PC-3 (cell line): ENCODE measurements at regions not wholly inside any gene's neighbourhood (a gene's known extent, or its start where the extent isn't known, plus 50 kb on each side); places are given as distances from the start of the nearest gene placed in this dataset.

Experiments used
- ATAC-seq: fragments of 200-7000 bp; cut with Tn5 transposase; 2 replicates; pipeline ENCODE4 v1.9.1; 2020; ENCODE audit warnings: mild to moderate bottlenecking, moderate library complexity
- BruUV-seq: library from RNA; stranded (reverse); fragments of 400-500 nt; replicated peaks from 2 replicates; lab custom pipeline; 2021; lab: Mats Ljungman, UMichigan
- CTCF ChIA-PET: fragments of 300-600 bp; sonication (Branson Sonifier 250); formaldehyde crosslinking; loops from one replicate; lab custom pipeline; 2022; ENCODE audit warnings: antibody characterized with exemption; lab: Charles Lee
- POLR2A ChIA-PET: fragments of 300-600 bp; sonication (Branson Sonifier 250); formaldehyde crosslinking; loops from one replicate; lab custom pipeline; 2022; ENCODE audit warnings: antibody characterized with exemption; ENCODE audit not compliant: unreplicated experiment; lab: Charles Lee
- DNase-seq: peaks from one replicate; pipeline ENCODE4 v3.0.0-alpha.2; 2015
- H2AFZ ChIP-seq: fragments of 300-600 bp; sonication (generic); 2 replicates; pipeline ENCODE4 v1.6.0; 2016; ENCODE audit warnings: antibody characterized with exemption, low read length
- H3F3A ChIP-seq: fragments of 300-600 bp; sonication (generic); one replicate; pipeline ENCODE4 v1.6.0; 2017; ENCODE audit warnings: antibody characterized with exemption, low read length, control low read depth, mild to moderate bottlenecking; ENCODE audit not compliant: unreplicated experiment
- H3K27ac ChIP-seq: fragments of 300-600 bp; sonication (generic); 2 replicates; pipeline ENCODE4 v1.5.1; 2016; ENCODE audit warnings: mild to moderate bottlenecking, low read length
- H3K27me3 ChIP-seq: fragments of 300-600 bp; sonication (generic); 2 replicates; pipeline ENCODE4 v1.6.1; 2016; ENCODE audit warnings: low read length, mixed read lengths
- H3K36me3 ChIP-seq: fragments of 300-600 bp; sonication (generic); 2 replicates; pipeline ENCODE4 v1.6.1; 2016; ENCODE audit warnings: low read depth, mixed run types, low read length, mixed read lengths
- H3K4me1 ChIP-seq: fragments of 300-600 bp; sonication (generic); 2 replicates; pipeline ENCODE4 v1.5.1; 2016; ENCODE audit warnings: low read length; ENCODE audit not compliant: insufficient read depth
- H3K4me2 ChIP-seq: fragments of 300-600 bp; sonication (generic); 2 replicates; pipeline ENCODE4 v1.6.0; 2016; ENCODE audit warnings: low read length
- H3K4me3 ChIP-seq: fragments of 300-600 bp; sonication (generic); 2 replicates; pipeline ENCODE4 v1.5.1; 2016; ENCODE audit warnings: mild to moderate bottlenecking, low read length, mixed read lengths
- H3K79me2 ChIP-seq: fragments of 300-600 bp; sonication (generic); 2 replicates; pipeline ENCODE4 v1.6.1; 2017; ENCODE audit warnings: low read length, mixed read lengths
- H3K9ac ChIP-seq: fragments of 300-600 bp; sonication (generic); 2 replicates; pipeline ENCODE4 v1.6.0; 2016; ENCODE audit warnings: mild to moderate bottlenecking, low read length
- H3K9me2 ChIP-seq: fragments of 300-600 bp; sonication (generic); replicated peaks from 2 replicates; pipeline ENCODE4 v1.6.1; 2016; ENCODE audit warnings: mixed run types, low read length, mixed read lengths
- H3K9me3 ChIP-seq: fragments of 300-600 bp; sonication (generic); 2 replicates; pipeline ENCODE4 v1.6.1; 2016; ENCODE audit warnings: low read length, mixed read lengths
- H4K20me1 ChIP-seq: fragments of 300-600 bp; sonication (generic); 2 replicates; pipeline ENCODE4 v1.6.1; 2016; ENCODE audit warnings: low read length, mixed read lengths
- EZH2 ChIP-seq: fragments of 300-600 bp; sonication (generic); IDR thresholded peaks from one replicate; pipeline ENCODE4 v1.6.1; 2017; ENCODE audit warnings: antibody characterized with exemption, mild to moderate bottlenecking, low read length; ENCODE audit not compliant: unreplicated experiment
- EZH2phosphoT487 ChIP-seq: fragments of 300-600 bp; sonication (generic); IDR thresholded peaks from 2 replicates; pipeline ENCODE4 v1.6.1; 2018; ENCODE audit warnings: mild to moderate bottlenecking, antibody characterized with exemption, low read length, borderline replicate concordance
- intact Hi-C: fragments of 100-400 bp; cut with micrococcal nuclease; formaldehyde crosslinking; loops from 2 replicates; pipeline ENCODE4 v1.9.0; 2023
- TF ChIP-seq, protein P1 (sequence below): fragments of 300-600 bp; sonication (generic); conservative IDR thresholded peaks from 2 replicates; pipeline ENCODE4 v1.5.1; 2017; ENCODE audit warnings: antibody characterized with exemption, low read depth, mild to moderate bottlenecking, low read length

GRCh38 chr2:18304849-18305248 lies 255.6 kb downstream of the RDH14 start:
- Histone ChIP-seq H3K4me2 (no peak overlapping the region), H3K9ac (no peak overlapping the region), H3K79me2 (no peaks in the 10 kb centered on the region), H3K27ac (no peak overlapping the region), H3K9me2 (no peaks in the 10 kb centered on the region), H3K4me3 (no peak overlapping the region), H3K36me3 (no peaks in the 10 kb centered on the region), H2AFZ (no peak overlapping the region), H3F3A (no peaks in the 10 kb centered on the region), H3K4me1 (peaks cover 7% of the 10 kb centered on the region), H4K20me1 (no peaks in the 10 kb centered on the region), H3K9me3 (no peaks in the 10 kb centered on the region), H3K27me3 (0 out of 2 replicates have a peak, but pooled peaks cover 3% of the 10 kb centered on the region)
- no TSS peak for BruUV-seq
- ChIA-PET CTCF (no interaction called here), POLR2A (no interaction called here)
- intact Hi-C loops = no loop called here
- no peak for DNase-seq
- TF ChIP-seq EZH2 = no peak
- TF ChIP-seq, protein P1, sequence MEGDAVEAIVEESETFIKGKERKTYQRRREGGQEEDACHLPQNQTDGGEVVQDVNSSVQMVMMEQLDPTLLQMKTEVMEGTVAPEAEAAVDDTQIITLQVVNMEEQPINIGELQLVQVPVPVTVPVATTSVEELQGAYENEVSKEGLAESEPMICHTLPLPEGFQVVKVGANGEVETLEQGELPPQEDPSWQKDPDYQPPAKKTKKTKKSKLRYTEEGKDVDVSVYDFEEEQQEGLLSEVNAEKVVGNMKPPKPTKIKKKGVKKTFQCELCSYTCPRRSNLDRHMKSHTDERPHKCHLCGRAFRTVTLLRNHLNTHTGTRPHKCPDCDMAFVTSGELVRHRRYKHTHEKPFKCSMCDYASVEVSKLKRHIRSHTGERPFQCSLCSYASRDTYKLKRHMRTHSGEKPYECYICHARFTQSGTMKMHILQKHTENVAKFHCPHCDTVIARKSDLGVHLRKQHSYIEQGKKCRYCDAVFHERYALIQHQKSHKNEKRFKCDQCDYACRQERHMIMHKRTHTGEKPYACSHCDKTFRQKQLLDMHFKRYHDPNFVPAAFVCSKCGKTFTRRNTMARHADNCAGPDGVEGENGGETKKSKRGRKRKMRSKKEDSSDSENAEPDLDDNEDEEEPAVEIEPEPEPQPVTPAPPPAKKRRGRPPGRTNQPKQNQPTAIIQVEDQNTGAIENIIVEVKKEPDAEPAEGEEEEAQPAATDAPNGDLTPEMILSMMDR = no peak
- no peak for TF ChIP-seq EZH2phosphoT487
- ATAC-seq = no peak

DNA sequence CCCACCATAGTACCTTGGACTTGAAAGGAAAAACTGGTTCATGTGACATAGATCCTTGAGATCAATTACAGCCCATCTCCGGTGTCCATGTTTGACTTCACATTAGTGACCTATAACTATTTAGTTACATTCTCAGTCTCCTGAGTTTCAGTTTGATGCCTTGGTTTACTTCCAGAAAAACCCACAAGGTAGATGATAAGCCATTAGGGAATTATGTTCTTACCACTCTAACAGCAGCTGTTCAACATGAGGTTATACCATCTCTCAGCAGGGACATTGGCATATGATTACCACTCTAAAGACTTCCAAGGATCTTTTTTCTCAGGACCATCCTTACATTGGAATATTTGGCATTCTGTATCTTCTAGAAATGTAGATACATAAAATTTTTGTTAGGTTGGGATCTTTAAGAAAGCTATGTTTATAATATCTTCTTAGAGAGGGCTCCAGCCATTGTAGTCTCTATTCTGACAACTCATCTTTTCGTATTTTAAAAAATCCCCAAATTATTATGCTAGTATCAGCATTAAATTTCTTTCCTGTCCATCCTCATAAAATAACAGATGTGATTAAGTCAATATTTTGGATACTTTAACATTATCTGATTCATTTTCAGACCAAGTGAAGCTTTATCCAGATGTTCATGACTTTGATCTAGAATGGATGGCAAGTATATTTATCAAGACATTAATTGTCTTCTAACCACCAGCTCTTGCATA lies 258.9 kb downstream of the RDH14 start:
- CTCF ChIA-PET = no interaction called here
- no peak for ATAC-seq
- no TSS peak for BruUV-seq
- H3K9ac ChIP-seq = no peak overlapping the region
- no peaks in the 10 kb centered on the region for H4K20me1 ChIP-seq
- POLR2A ChIA-PET = no interaction called here
- H3K27ac ChIP-seq = no peak overlapping the region
- H3K9me3 ChIP-seq = no peaks in the 10 kb centered on the region
- H3K79me2 ChIP-seq = no peaks in the 10 kb centered on the region
- DNase-seq = no peak
- H3K4me3 ChIP-seq = no peak overlapping the region
- H3K9me2 ChIP-seq = no peaks in the 10 kb centered on the region
- peaks cover 18% of the 10 kb centered on the region for H3K4me1 ChIP-seq
- intact Hi-C loops = no loop called here
- no peak for TF ChIP-seq EZH2
- no peak for TF ChIP-seq EZH2phosphoT487
- TF ChIP-seq, protein P1 = no peak
- H3K27me3 ChIP-seq = no peaks in the 10 kb centered on the region
- no peaks in the 10 kb centered on the region for H3F3A ChIP-seq
- no peak overlapping the region for H2AFZ ChIP-seq
- no peaks in the 10 kb centered on the region for H3K36me3 ChIP-seq
- no peak overlapping the region for H3K4me2 ChIP-seq

DNA sequence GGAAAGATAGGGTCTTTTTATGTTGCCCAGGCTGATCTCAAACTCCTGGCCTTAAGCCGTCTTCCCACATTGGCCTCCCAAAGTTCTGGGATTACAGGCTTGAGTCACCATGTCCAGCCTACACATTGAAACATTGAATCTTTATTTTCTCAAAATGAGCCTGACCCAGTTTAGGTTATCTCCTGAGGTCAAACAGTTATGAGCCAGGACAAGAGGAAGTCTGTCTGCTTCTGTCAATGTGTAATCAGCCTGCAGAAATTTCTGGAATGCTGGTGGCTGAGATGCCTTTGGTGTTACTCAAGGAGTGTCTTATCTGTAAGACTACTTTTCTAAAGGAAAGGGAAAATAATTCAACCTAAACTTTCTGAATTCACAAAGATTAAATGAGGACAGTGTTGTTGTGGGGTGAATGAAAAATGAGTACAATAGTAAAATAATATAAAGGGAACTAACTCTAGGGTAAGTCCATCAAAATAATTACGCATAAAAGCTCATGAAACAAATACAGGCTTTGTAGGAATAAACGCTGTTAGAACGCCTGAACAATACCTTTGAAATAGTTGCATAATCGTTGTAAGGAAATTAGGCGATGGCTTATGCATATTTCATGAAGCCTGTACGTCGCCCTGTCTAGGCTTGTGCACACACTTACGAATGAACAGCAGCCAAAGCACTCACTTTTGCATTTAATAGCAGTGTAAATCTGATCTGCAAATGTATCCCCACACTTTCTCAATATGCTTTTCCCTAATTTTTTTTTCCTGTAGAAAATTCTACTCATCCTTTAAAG lies 260.8 kb downstream of the RDH14 start:
- peak overlapping the region; percentile 19; the same call in 1 of the 2 replicates for H3K4me2 ChIP-seq
- no peak overlapping the region for H3K9ac ChIP-seq
- no peaks in the 10 kb centered on the region for H4K20me1 ChIP-seq
- no peaks in the 10 kb centered on the region for H3F3A ChIP-seq
- no peak overlapping the region; the same call in 1 of the 2 replicates for H3K4me3 ChIP-seq
- no peak overlapping the region for H3K27ac ChIP-seq
- intact Hi-C loops = no loop called here
- peak; percentile 35 for ATAC-seq
- no peak overlapping the region for H2AFZ ChIP-seq
- peaks cover 18% of the 10 kb centered on the region for H3K4me1 ChIP-seq
- no peak for TF ChIP-seq EZH2phosphoT487
- no peak for TF ChIP-seq EZH2
- TF ChIP-seq, protein P1 = no peak
- peak; percentile 78 for DNase-seq
- H3K36me3 ChIP-seq = no peaks in the 10 kb centered on the region
- CTCF ChIA-PET = no interaction called here
- no peaks in the 10 kb centered on the region for H3K79me2 ChIP-seq
- BruUV-seq = no TSS peak
- no peaks in the 10 kb centered on the region for H3K9me3 ChIP-seq
- H3K9me2 ChIP-seq = no peaks in the 10 kb centered on the region
- POLR2A ChIA-PET = no interaction called here
- H3K27me3 ChIP-seq = no peaks in the 10 kb centered on the region
